ENCODE measurements at regions not wholly inside any gene's neighbourhood (a gene's known extent, or its start where the extent isn't known, plus 50 kb on each side); places are given as distances from the start of the nearest gene placed in this dataset.
A peak's percentile ranks its signal among the peaks of the same experiment; 100 is the strongest.

DNA sequence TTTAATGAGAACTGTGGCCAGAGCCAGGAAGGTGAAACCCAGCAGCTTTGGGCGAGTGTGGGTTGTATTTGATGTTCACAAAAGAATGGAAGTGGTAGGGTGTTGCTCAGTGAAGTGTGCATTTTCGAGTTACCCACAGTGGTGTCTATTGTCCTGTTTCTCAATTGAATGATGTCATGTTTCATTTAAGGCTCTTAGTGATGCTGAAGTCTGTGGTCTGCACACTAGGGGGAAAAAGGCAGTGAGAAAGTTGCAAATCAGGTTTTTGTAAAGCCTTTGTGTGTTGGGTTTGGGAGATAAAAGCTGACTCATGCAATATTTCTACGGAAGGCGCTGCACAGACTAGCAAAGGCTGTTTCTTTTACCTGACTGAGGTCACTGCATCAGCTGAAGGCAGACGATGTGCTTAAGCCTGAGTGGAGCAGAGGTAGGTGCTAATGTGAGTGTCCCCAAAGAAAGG, 121.1 kb downstream of the PLEKHG1 start:
- ChIA-PET CTCF (no interaction called here), POLR2A (ENCODE audit: unreplicated experiment) (no interaction called here)
- no TSS peak for BruUV-seq (replicated peaks)
- TF ChIP-seq, protein P1, sequence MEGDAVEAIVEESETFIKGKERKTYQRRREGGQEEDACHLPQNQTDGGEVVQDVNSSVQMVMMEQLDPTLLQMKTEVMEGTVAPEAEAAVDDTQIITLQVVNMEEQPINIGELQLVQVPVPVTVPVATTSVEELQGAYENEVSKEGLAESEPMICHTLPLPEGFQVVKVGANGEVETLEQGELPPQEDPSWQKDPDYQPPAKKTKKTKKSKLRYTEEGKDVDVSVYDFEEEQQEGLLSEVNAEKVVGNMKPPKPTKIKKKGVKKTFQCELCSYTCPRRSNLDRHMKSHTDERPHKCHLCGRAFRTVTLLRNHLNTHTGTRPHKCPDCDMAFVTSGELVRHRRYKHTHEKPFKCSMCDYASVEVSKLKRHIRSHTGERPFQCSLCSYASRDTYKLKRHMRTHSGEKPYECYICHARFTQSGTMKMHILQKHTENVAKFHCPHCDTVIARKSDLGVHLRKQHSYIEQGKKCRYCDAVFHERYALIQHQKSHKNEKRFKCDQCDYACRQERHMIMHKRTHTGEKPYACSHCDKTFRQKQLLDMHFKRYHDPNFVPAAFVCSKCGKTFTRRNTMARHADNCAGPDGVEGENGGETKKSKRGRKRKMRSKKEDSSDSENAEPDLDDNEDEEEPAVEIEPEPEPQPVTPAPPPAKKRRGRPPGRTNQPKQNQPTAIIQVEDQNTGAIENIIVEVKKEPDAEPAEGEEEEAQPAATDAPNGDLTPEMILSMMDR (conservative IDR thresholded peaks at IDR 0.05; ENCODE audit: low read depth, low read length) = no peak
- TF ChIP-seq EZH2phosphoT487 (IDR thresholded peaks at IDR 0.05; ENCODE audit: borderline replicate concordance, low read length) (no peak), EZH2 (IDR thresholded peaks at IDR 0.05; ENCODE audit: low read length, unreplicated experiment) (no peak)
- peaks cover 41% of the 10 kb centered on the region for H3K4me1 ChIP-seq (ENCODE audit: insufficient read depth, low read length)
- H3K79me2 ChIP-seq (ENCODE audit: low read length) = no peaks in the 10 kb centered on the region
- H3K9me2 ChIP-seq (replicated peaks; ENCODE audit: low read length) = no peaks in the 10 kb centered on the region
- intact Hi-C loops (cut with micrococcal nuclease) = no loop called here
- H3K27me3 ChIP-seq (ENCODE audit: low read length) = no peaks in the 10 kb centered on the region
- H3K9ac ChIP-seq (ENCODE audit: low read length) = peak overlapping the region; percentile 42
- no peaks in the 10 kb centered on the region for H4K20me1 ChIP-seq (ENCODE audit: low read length)
- peak overlapping the region; percentile 88 for H3K27ac ChIP-seq (ENCODE audit: low read length)
- 0 out of 2 replicates have a peak, but pooled peaks have one; percentile 35 for ATAC-seq
- peak; percentile 88 for DNase-seq
- peak overlapping the region; percentile 42 for H2AFZ ChIP-seq (ENCODE audit: low read length)
- no peaks in the 10 kb centered on the region for H3F3A ChIP-seq (ENCODE audit: low read length, unreplicated experiment)
- H3K36me3 ChIP-seq (ENCODE audit: low read depth, low read length) = no peaks in the 10 kb centered on the region
- peak overlapping the region; percentile 31; the same call in 1 of the 2 replicates for H3K4me3 ChIP-seq (ENCODE audit: low read length)
- H3K4me2 ChIP-seq (ENCODE audit: low read length) = peak overlapping the region; percentile 73
- H3K9me3 ChIP-seq (ENCODE audit: low read length) = no peaks in the 10 kb centered on the region

DNA sequence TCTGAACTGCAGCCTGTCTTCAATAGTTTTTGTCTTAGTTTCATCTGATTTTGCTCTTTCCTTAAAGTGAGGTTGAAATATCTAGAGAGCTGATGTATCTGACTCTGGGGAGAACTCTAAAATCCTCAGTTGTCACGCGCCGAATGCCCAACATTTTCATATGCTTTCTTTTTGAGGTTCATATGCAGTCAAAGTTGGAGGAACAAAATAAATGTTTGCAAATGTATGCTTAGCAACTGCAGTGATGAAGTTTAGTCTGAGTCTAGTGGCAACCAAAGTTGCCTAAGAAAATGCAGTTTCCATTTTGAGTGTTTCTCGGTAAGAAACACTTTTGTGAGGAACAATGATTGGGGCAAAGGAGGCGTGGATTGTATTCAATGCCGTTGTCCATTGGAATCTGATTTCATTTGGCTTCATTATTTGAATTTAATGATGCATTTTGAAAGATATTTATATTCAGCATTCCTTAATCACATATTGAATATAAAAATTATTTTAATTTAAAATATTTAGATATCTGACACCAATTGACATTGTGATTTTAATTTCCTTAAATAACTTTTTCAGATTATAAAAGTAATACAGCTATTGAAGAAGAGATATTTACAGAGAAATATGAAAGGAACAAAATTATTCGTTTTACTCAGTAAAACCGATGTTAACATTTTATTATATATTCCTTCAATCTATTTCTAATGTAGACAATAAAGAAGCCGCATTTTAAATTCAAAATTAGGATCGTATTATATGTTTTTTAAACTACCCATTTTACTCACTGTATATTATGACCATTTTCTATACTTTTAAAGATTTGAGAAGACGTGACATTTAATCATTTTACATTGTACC, 122.0 kb downstream of the PLEKHG1 start:
- peaks cover 41% of the 10 kb centered on the region for H3K4me1 ChIP-seq (ENCODE audit: insufficient read depth, low read length)
- peak overlapping the region; percentile 71 for H3K4me2 ChIP-seq (ENCODE audit: low read length)
- H3K36me3 ChIP-seq (ENCODE audit: low read depth, low read length) = no peaks in the 10 kb centered on the region
- H3K4me3 ChIP-seq (ENCODE audit: low read length) = peak overlapping the region; percentile 31; the same call in 1 of the 2 replicates
- no peaks in the 10 kb centered on the region for H3F3A ChIP-seq (ENCODE audit: low read length, unreplicated experiment)
- DNase-seq (no peak), ATAC-seq (no peak)
- ChIA-PET POLR2A (ENCODE audit: unreplicated experiment) (no interaction called here), CTCF (no interaction called here)
- peak overlapping the region; percentile 69 for H3K27ac ChIP-seq (ENCODE audit: low read length)
- intact Hi-C loops (cut with micrococcal nuclease) = no loop called here
- BruUV-seq (replicated peaks) = no TSS peak
- H3K9ac ChIP-seq (ENCODE audit: low read length) = peak overlapping the region; percentile 24; the same call in 1 of the 2 replicates
- no peaks in the 10 kb centered on the region for H4K20me1 ChIP-seq (ENCODE audit: low read length)
- H3K27me3 ChIP-seq (ENCODE audit: low read length) = no peaks in the 10 kb centered on the region
- H3K79me2 ChIP-seq (ENCODE audit: low read length) = no peaks in the 10 kb centered on the region
- TF ChIP-seq EZH2 (IDR thresholded peaks at IDR 0.05; ENCODE audit: low read length, unreplicated experiment) (no peak), EZH2phosphoT487 (IDR thresholded peaks at IDR 0.05; ENCODE audit: borderline replicate concordance, low read length) (no peak)
- TF ChIP-seq, protein P1 (conservative IDR thresholded peaks at IDR 0.05; ENCODE audit: low read depth, low read length) = no peak
- peak overlapping the region; percentile 42 for H2AFZ ChIP-seq (ENCODE audit: low read length)
- no peaks in the 10 kb centered on the region for H3K9me3 ChIP-seq (ENCODE audit: low read length)
- H3K9me2 ChIP-seq (replicated peaks; ENCODE audit: low read length) = no peaks in the 10 kb centered on the region

Measured in PC-3 (cell line).